K562 (cell line): ENCODE measurements at regions not wholly inside any gene's neighbourhood (a gene's known extent, or its start where the extent isn't known, plus 50 kb on each side); places are given as distances from the start of the nearest gene placed in this dataset.

Experiments used
- ATAC-seq: fragments of 200-7000 bp; cut with Tn5 transposase; 3 replicates; pipeline ENCODE4 v1.9.1; 2020; ENCODE audit warnings: moderate library complexity
- BruUV-seq: library from RNA; stranded (reverse); fragments of 400-500 nt; replicated peaks from 2 replicates; lab custom pipeline; 2021; lab: Mats Ljungman, UMichigan
- CTCF ChIA-PET: fragments of 300-600 bp; formaldehyde crosslinking; extraction: SDS; loops from one replicate; lab custom pipeline; 2021; ENCODE audit warnings: low intra/inter-chr PET ratio; lab: Yijun Ruan, JAX
- POLR2A ChIA-PET: fragments of 300-600, 350-650 bp; sonication (Branson Sonifier 250); formaldehyde crosslinking; extraction: SDS; loops from one replicate; lab custom pipeline; 2021; ENCODE audit warnings: antibody characterized with exemption, inconsistent platforms; lab: Yijun Ruan, JAX
- DNase-seq, 4 experiments: peaks; one replicate each; pipeline versions ENCODE4 v3.0.0 to v3.0.0-alpha.2; 2011 to 2018; ENCODE audit warnings: low spot score in 3 of 4, mixed read lengths in 3 of 4; ENCODE audit errors: extremely low read depth in 1 of 4
- FAIRE-seq: peaks from 2 replicates; lab custom pipeline; 2011; peaks lifted over from hg19 to GRCh38; lab: Jason Lieb, UNC
- H2AFZ ChIP-seq: 2 replicates; pipeline ENCODE4 v1.6.0; 2011; ENCODE audit warnings: low read depth, low read length, control low read depth, inconsistent platforms
- H3K27ac ChIP-seq: fragments of 200-600 bp; 3 replicates; pipeline ENCODE4 v1.8.0; 2011; ENCODE audit warnings: low read depth, mild to moderate bottlenecking, control low read depth, inconsistent platforms, low read length, moderate library complexity, mixed read lengths; ENCODE audit errors: extremely low read depth
- H3K27me3 ChIP-seq, 2 experiments: fragments of 300-600 bp in 1 of 2; 2 replicates in 1 of 2; 3 replicates in 1 of 2; pipeline versions ENCODE4 v1.6.0 to v1.8.0; 2011; ENCODE audit warnings: inconsistent platforms in 2 of 2, low read length in 2 of 2, mild to moderate bottlenecking in 1 of 2, mixed read lengths in 1 of 2, moderate library complexity in 1 of 2; ENCODE audit not compliant: control insufficient read depth in 2 of 2, insufficient read depth in 2 of 2
- H3K36me3 ChIP-seq: fragments of 300-600 bp; 3 replicates; pipeline ENCODE4 v1.8.0; 2011; ENCODE audit warnings: mild to moderate bottlenecking, low read length, inconsistent platforms; ENCODE audit not compliant: control insufficient read depth, insufficient read depth
- H3K4me1 ChIP-seq, 2 experiments: fragments of 200-600 bp in 1 of 2; replicated peaks in 1 of 2; 2 replicates in 1 of 2; 3 replicates in 1 of 2; pipeline versions ENCODE4 v1.5.1 to v1.8.0; 2011; ENCODE audit warnings: inconsistent platforms in 2 of 2, low read length in 2 of 2, mild to moderate bottlenecking in 1 of 2, mixed read lengths in 1 of 2, moderate library complexity in 1 of 2; ENCODE audit not compliant: control insufficient read depth in 2 of 2, insufficient read depth in 2 of 2
- H3K4me2 ChIP-seq: 2 replicates; pipeline ENCODE4 v1.6.1; 2011; ENCODE audit warnings: low read length, control low read depth, inconsistent platforms, mixed read lengths; ENCODE audit not compliant: insufficient read depth
- H3K4me3 ChIP-seq: fragments of 200-600 bp; sonication (generic), shearing (Covaris generic); 2 replicates; pipeline ENCODE4 v1.5.1; 2016; ENCODE audit warnings: control low read depth, inconsistent platforms
- H3K79me2 ChIP-seq: fragments of 200-600 bp; 3 replicates; pipeline ENCODE4 v1.8.0; 2011; ENCODE audit warnings: low read length, inconsistent platforms; ENCODE audit not compliant: control insufficient read depth, insufficient read depth
- H3K9ac ChIP-seq, 2 experiments: 2 replicates each; pipeline versions ENCODE4 v1.6.0 to v1.6.1; 2011; ENCODE audit warnings: low read depth in 2 of 2, low read length in 2 of 2, control low read depth in 1 of 2, inconsistent platforms in 1 of 2, mild to moderate bottlenecking in 1 of 2, mixed read lengths in 1 of 2; ENCODE audit not compliant: insufficient read depth in 1 of 2
- H3K9me1 ChIP-seq: one replicate; pipeline ENCODE4 v1.6.0; 2011; ENCODE audit warnings: inconsistent platforms, mild to moderate bottlenecking, low read length, moderate library complexity; ENCODE audit not compliant: control insufficient read depth, insufficient read depth
- H3K9me3 ChIP-seq: replicated peaks from 2 replicates; pipeline ENCODE4 v1.5.1; 2011; ENCODE audit warnings: low read depth, low read length, inconsistent platforms; ENCODE audit not compliant: control insufficient read depth, insufficient read depth
- H4K20me1 ChIP-seq: replicated peaks from 2 replicates; pipeline ENCODE4 v1.6.1; 2011; ENCODE audit warnings: low read length, inconsistent platforms, mixed read lengths; ENCODE audit not compliant: control insufficient read depth, insufficient read depth
- CHD1 ChIP-seq: fragments of 200-600 bp; sonication (generic); IDR thresholded peaks from one replicate; pipeline ENCODE4 v1.6.1; 2012; ENCODE audit warnings: mild to moderate bottlenecking, moderate library complexity, low read length, inconsistent platforms
- PHB2 ChIP-seq: fragments of 450-650 bp; IDR thresholded peaks from 2 replicates; pipeline ENCODE4 v1.6.1; 2017; ENCODE audit warnings: low read depth
- POLR2AphosphoS5 ChIP-seq: IDR thresholded peaks from 2 replicates; pipeline ENCODE4 v1.6.1; 2011; ENCODE audit warnings: mild to moderate bottlenecking, low read depth, low read length, moderate library complexity; ENCODE audit not compliant: control insufficient read depth, insufficient read depth
- SMAD1 ChIP-seq: fragments of 150-350 bp; IDR thresholded peaks from 2 replicates; pipeline ENCODE4 v1.6.1; 2014; ENCODE audit warnings: low read length, low read depth; ENCODE audit not compliant: partially characterized antibody
- TEAD4 ChIP-seq, 2 experiments: sonication (generic) in 1 of 2; formaldehyde crosslinking in 1 of 2; IDR thresholded peaks; 2 replicates each; pipeline versions ENCODE4 v1.6.1 to v1.8.0; 2012 to 2022; ENCODE audit warnings: borderline replicate concordance in 1 of 2, inconsistent platforms in 1 of 2, low read length in 1 of 2, mild to moderate bottlenecking in 1 of 2, missing genetic modification reagents in 1 of 2
- ZNF316 ChIP-seq: fragments of 450-650 bp; IDR thresholded peaks from 2 replicates; pipeline ENCODE4 v1.6.1; 2016
- ZNF449 ChIP-seq: fragments of 250-450 bp; sonication (Bioruptor Pico); IDR thresholded peaks from 2 replicates; pipeline ENCODE4 v1.8.0; 2022; ENCODE audit warnings: moderate library complexity, mild to moderate bottlenecking, inconsistent platforms
- ZNF740 ChIP-seq, 3 experiments: fragments of 200-800 bp in 1 of 3; sonication (Bioruptor generic) in 1 of 3; sonication (generic) in 1 of 3; formaldehyde crosslinking in 1 of 3; IDR thresholded peaks; 2 replicates each; pipeline versions ENCODE4 v1.6.1 to v1.8.0; 2016 to 2022; ENCODE audit warnings: mild to moderate bottlenecking in 2 of 3, missing compliant biosample characterization in 2 of 3, missing genetic modification characterization in 2 of 3, missing genetic modification reagents in 1 of 3
- WGBS: fragments of 100-300 bp; shearing (Covaris generic); methylation state at CpG from one replicate; pipeline ENCODE4 v1.1.6; 2016; ENCODE audit warnings: low coverage, mixed read lengths; ENCODE audit not compliant: insufficient coverage; ENCODE audit errors: missing lambda C conversion rate; 5-methylcytosine and 5-hydroxymethylcytosine counted together
- in situ Hi-C: fragments of 300-500 bp; cut with MboI; formaldehyde crosslinking; loops from 4 replicates; pipeline ENCODE4 v1.15.0; 2018; ENCODE audit warnings: inconsistent platforms, mixed read lengths
- intact Hi-C: fragments of 100-400 bp; cut with micrococcal nuclease; formaldehyde crosslinking; loops from 2 replicates; pipeline ENCODE4 v1.14.2; 2022

- intact Hi-C loops = no loop called here
- no peak for ATAC-seq
- DNase-seq = no peak
- 0% methylated on average over 3 of the region's 3 CpGs for WGBS
- no peak overlapping the region for H2AFZ ChIP-seq
- H3K27ac ChIP-seq = no peak overlapping the region
- no peaks in the 10 kb centered on the region for H3K79me2 ChIP-seq
- TF ChIP-seq CHD1 (no peak), PHB2 (no peak), ZNF316 (no peak), TEAD4 (IDR thresholded peaks at IDR 0.05; ENCODE audit: low read length) (no peak), TEAD4 (CRISPR knock-in tag; IDR thresholded peaks at IDR 0.05; ENCODE audit: borderline replicate concordance) (no peak), SMAD1 (no peak), ZNF740 (CRISPR knock-in tag; IDR thresholded peaks at IDR 0.05) (no peak), ZNF740 (tag; IDR thresholded peaks at IDR 0.05) (no peak), POLR2AphosphoS5 (no peak), ZNF449 (CRISPR knock-in tag) (no peak)
- H4K20me1 ChIP-seq = no peaks in the 10 kb centered on the region
- no peak for FAIRE-seq
- H3K4me1 ChIP-seq = no peaks in the 10 kb centered on the region
- POLR2A ChIA-PET = no interaction called here
- CTCF ChIA-PET = no interaction called here
- H3K4me3 ChIP-seq = no peak overlapping the region
- no peaks in the 10 kb centered on the region for H3K9me3 ChIP-seq
- in situ Hi-C loops = loop anchor here (25.0 kb wide), 1 partner anchor 1492 kb away; no protein-coding TSS in a partner anchor
- H3K27me3 ChIP-seq = no peaks in the 10 kb centered on the region; a peak in 1 of 5 replicates
- BruUV-seq = no TSS peak
- H3K4me2 ChIP-seq = no peak overlapping the region
- no peak overlapping the region for H3K9ac ChIP-seq
- no peaks in the 10 kb centered on the region for H3K9me1 ChIP-seq
- no peaks in the 10 kb centered on the region for H3K36me3 ChIP-seq
Observed at GRCh38 chr16:6695666-6696065, 637.0 kb upstream of the RBFOX1 start.
